Activated T-helper 1 cell treated with anti-CD3 and anti-CD28 coated beads, Interleukin-12 subunit alpha, Interleukin-12 subunit beta, Interleukin-2, Interleukin-4 antibody, amounts not matched to agents 30 ng/mL and 10 ng/mL and 1 ng/mL, durations not matched to agents 14 hours and 24 hours and 36 hours (primary cell): ENCODE measurements at regions not wholly inside any gene's neighbourhood (a gene's known extent, or its start where the extent isn't known, plus 50 kb on each side); places are given as distances from the start of the nearest gene placed in this dataset.

Experiments used
- DNase-seq: peaks from one replicate; pipeline ENCODE4 v3.0.0; 2021; ENCODE audit warnings: low spot score
- H3K27ac Mint-ChIP-seq: one replicate; pipeline ENCODE4 v1.8.0; 2021; ENCODE audit warnings: mild to moderate bottlenecking, mixed read lengths
- H3K27me3 Mint-ChIP-seq: one replicate; pipeline ENCODE4 v1.8.0; 2022; ENCODE audit warnings: mild to moderate bottlenecking, moderate library complexity, mixed read lengths; ENCODE audit not compliant: insufficient read depth
- H3K36me3 Mint-ChIP-seq: one replicate; pipeline ENCODE4 v1.8.0; 2021; ENCODE audit warnings: low read depth, mixed read lengths
- H3K4me1 Mint-ChIP-seq: one replicate; pipeline ENCODE4 v1.8.0; 2021; ENCODE audit warnings: low read depth, mixed read lengths
- H3K4me3 Mint-ChIP-seq: one replicate; pipeline ENCODE4 v1.8.0; 2021; ENCODE audit warnings: mild to moderate bottlenecking, moderate library complexity, mixed read lengths
- H3K9me3 Mint-ChIP-seq: one replicate; pipeline ENCODE4 v1.8.0; 2021; ENCODE audit warnings: mixed read lengths
- intact Hi-C: fragments of 100-400 bp; cut with micrococcal nuclease; formaldehyde crosslinking; loops from one replicate; pipeline ENCODE4 v1.15.1; 2024

DNA sequence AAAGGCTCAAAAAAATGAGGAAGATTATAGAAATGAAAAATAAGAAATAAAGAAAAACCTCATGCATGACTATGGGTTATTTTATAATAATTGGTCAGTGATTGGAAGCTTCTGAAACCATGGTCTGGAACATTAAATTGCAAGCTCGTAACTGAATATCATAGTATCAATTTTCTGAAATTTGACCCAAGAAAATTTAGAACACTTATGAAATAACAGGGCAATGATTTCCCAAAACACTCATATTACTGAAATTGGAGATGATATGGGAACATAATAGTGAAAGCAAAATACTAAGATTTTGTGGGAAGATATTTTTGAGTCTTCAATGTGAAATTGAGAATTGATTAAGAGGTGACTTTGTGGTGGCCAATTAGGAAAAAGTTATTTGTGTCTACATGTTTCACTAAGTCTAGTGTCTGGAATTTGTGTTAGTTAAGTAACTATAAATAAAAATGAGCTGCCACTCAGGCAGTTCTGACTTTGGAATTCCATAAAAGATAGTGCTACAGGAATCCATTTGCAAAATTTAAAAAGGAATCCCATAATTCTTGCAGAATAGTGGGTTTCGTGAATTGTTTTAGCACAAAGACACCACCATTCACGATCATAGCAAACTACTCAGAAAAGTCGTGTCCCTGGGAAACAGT, 603.0 kb downstream of the LMO7 start:
- no peaks in the 10 kb centered on the region for H3K4me1 Mint-ChIP-seq
- H3K27ac Mint-ChIP-seq: no peak overlapping the region
- intact Hi-C loops: no loop called here
- H3K4me3 Mint-ChIP-seq: no peak overlapping the region
- DNase-seq: no peak
- peaks cover 2% of the 10 kb centered on the region for H3K27me3 Mint-ChIP-seq
- no peaks in the 10 kb centered on the region for H3K9me3 Mint-ChIP-seq
- no peaks in the 10 kb centered on the region for H3K36me3 Mint-ChIP-seq

DNA sequence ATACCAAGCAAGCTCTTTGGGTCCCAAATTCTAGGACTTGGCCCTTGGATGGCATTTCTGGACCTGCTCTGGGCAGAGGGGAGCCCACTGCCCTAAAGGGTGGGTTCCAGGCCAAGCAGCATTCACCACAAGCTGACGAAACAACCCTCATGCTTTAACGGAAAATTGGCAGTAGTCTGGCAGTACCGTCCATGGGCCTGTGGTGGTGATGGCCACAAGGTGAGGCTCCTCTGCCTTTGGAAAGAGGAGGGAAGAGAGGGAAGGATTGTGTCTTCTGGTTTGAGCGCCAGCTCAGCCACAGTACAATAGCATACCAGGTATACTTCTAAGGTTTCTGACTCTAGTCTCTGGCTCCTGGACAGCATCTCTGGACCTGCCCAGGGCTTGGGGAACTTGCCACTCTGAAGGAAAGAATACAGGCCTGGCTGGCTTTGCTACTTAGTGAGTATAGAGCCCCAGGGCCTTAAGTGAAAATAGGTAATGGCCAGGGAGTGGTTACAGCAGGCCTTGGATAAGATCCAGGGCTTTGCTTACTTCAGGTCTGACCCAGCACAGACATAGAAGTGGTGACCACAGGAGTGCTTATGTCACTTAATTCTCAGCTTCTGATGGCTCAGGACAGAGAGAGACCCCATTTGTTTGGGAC, 595.5 kb downstream of the LMO7 start:
- intact Hi-C loops: no loop called here
- peaks cover 2% of the 10 kb centered on the region for H3K27me3 Mint-ChIP-seq
- no peaks in the 10 kb centered on the region for H3K4me1 Mint-ChIP-seq

DNA sequence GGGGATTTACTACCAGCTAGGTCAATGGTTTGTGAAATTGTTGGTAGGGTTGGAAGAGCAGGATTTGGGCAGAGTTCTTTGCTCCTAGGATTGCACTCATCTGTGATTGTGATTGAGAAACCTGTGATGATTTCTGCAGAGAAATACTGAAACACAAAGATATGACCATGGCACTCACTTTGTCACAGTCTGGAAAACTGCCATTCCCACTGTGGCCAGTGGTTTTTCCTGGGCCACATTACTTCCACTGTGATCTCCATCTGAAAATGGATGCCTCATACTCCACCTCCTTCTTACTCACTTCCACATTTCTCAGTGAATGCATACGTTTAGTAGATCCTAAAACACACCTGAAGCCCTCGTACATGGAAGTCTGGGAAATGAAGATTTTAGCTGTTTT, 593.2 kb downstream of the LMO7 start:
- intact Hi-C loops: no loop called here
- no peaks in the 10 kb centered on the region for H3K9me3 Mint-ChIP-seq
- H3K4me3 Mint-ChIP-seq: no peak overlapping the region
- no peaks in the 10 kb centered on the region for H3K36me3 Mint-ChIP-seq
- no peak for DNase-seq
- no peak overlapping the region for H3K27ac Mint-ChIP-seq
- no peaks in the 10 kb centered on the region for H3K27me3 Mint-ChIP-seq
- H3K4me1 Mint-ChIP-seq: no peaks in the 10 kb centered on the region

More for the DNA sequence above, 595.5 kb downstream of the LMO7 start:
- no peak overlapping the region for H3K27ac Mint-ChIP-seq
- DNase-seq: no peak
- H3K36me3 Mint-ChIP-seq: no peaks in the 10 kb centered on the region
- H3K9me3 Mint-ChIP-seq: no peaks in the 10 kb centered on the region
- no peak overlapping the region for H3K4me3 Mint-ChIP-seq

DNA sequence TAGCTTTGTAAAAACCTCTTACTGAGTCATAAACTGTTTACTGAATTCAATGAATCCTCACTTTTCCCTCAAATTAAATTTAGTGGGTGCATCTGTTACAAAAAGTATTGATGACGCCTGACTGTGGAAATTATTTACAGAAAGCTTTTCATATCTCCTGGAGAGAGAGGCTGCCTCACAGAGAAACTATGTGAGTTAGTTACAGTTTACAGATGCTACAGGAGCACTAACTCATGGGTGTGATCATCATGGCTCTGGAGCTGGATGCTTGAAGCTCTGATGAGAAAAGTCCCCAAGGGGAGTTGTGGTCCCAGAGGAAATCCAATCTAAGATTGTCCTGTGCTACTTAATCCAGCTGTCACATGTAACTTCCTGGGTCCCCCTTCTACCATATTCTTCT, 590.8 kb downstream of the LMO7 start:
- Mint-ChIP-seq H3K27ac (no peak overlapping the region), H3K9me3 (no peaks in the 10 kb centered on the region), H3K4me1 (no peaks in the 10 kb centered on the region), H3K36me3 (no peaks in the 10 kb centered on the region), H3K27me3 (no peaks in the 10 kb centered on the region), H3K4me3 (no peak overlapping the region)
- intact Hi-C loops: no loop called here
- no peak for DNase-seq

DNA sequence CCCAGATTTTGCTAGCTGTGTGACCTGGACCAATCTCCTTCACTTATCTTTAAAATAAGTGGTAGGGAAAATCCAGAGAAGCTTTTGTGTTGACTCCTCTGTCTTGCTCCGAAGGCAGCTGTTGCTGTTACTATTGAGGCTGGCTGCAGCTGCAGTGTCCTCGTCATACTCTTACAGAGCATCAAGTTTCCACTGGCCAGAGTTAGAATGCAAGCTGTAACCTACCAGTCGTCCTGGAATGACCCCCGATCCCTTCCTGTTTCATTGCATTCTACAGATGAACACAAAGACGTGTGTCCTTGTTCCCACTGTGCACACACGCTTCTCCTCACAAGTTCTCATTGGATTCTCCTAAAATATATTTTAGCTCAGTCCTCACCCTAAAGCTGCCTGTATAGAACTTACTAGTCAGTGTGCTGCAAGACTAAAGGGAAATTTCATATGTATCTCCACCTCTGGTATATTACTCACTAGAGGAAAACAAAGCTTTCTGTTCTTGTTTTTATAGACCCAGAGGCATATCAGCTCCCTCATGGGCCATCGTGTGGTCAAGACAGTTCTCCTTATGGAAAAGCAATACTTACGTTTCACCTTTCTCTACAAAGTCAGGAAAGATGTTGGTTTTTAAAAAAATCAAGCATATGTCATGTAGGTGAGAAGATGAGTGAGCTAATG, 589.8 kb downstream of the LMO7 start:
- Mint-ChIP-seq H3K36me3 (no peaks in the 10 kb centered on the region), H3K4me1 (no peaks in the 10 kb centered on the region), H3K27me3 (no peaks in the 10 kb centered on the region), H3K4me3 (no peak overlapping the region), H3K27ac (no peak overlapping the region), H3K9me3 (no peaks in the 10 kb centered on the region)
- no peak for DNase-seq
- intact Hi-C loops: no loop called here

DNA sequence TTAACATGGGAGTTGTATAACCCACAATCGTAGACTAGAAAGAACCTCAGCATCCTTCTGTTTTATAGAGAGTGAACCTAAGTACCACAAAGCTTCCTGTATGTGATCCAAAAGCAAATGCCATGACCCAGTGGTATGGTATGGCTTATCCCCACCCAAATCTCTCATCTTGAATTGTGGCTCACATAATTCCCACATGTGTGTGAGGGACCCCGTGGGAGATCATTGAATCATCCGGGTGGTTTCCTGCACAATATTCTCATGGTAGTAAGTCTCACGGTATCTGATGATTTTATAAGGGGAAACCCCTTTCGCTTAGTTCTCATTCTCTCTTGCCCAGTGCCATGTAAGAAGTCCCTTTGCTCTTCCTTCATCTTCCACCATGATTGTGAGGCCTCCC, 587.9 kb downstream of the LMO7 start:
- intact Hi-C loops: no loop called here
- no peak for DNase-seq
- no peaks in the 10 kb centered on the region for H3K9me3 Mint-ChIP-seq
- no peak overlapping the region for H3K27ac Mint-ChIP-seq
- no peaks in the 10 kb centered on the region for H3K27me3 Mint-ChIP-seq
- no peaks in the 10 kb centered on the region for H3K4me1 Mint-ChIP-seq
- no peak overlapping the region for H3K4me3 Mint-ChIP-seq
- H3K36me3 Mint-ChIP-seq: no peaks in the 10 kb centered on the region

DNA sequence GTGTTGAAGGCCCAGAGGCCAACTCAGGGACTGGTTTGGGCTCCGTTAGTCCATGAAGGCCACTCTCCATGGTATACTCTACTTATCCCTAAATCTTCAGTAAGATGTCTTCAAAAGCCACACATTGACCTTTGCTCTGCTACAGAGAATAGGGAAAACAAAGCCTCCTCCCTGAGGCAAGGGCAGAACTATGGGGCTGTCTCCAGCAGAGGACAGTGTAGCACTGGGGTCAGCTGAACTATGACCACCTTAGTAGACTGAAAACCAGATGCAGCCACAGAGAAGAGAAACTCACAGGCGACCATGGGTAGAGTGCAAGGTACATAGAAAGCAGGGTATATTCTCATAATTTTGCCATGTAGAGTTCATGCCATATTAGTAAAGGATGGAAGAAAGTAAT, 587.4 kb downstream of the LMO7 start:
- intact Hi-C loops: no loop called here
- no peaks in the 10 kb centered on the region for H3K27me3 Mint-ChIP-seq
- no peak overlapping the region for H3K4me3 Mint-ChIP-seq
- no peak for DNase-seq
- no peaks in the 10 kb centered on the region for H3K9me3 Mint-ChIP-seq
- no peaks in the 10 kb centered on the region for H3K36me3 Mint-ChIP-seq
- no peak overlapping the region for H3K27ac Mint-ChIP-seq
- H3K4me1 Mint-ChIP-seq: no peaks in the 10 kb centered on the region

DNA sequence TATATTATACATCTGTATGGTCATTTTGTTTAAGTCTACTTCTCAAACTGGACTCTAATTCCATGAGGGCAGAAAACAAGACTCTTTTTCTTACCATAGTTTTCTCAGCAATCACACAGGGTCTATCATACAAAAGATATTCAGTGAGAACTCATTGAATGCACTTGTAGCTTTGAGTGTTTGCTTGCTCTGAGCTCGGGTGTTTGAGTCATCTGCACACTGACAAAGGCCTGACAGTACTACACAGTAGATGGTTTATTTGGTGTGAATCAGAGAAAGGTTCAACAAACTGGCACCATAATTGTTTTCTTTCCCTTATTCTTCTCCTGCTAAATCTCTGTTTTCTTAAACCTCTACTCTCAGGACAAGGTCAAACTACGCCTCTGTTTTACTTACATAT, 586.4 kb downstream of the LMO7 start:
- no peaks in the 10 kb centered on the region for H3K9me3 Mint-ChIP-seq
- H3K27me3 Mint-ChIP-seq: no peaks in the 10 kb centered on the region
- no peaks in the 10 kb centered on the region for H3K36me3 Mint-ChIP-seq
- no peak for DNase-seq
- no peaks in the 10 kb centered on the region for H3K4me1 Mint-ChIP-seq
- intact Hi-C loops: no loop called here
- H3K27ac Mint-ChIP-seq: no peak overlapping the region
- H3K4me3 Mint-ChIP-seq: no peak overlapping the region

DNA sequence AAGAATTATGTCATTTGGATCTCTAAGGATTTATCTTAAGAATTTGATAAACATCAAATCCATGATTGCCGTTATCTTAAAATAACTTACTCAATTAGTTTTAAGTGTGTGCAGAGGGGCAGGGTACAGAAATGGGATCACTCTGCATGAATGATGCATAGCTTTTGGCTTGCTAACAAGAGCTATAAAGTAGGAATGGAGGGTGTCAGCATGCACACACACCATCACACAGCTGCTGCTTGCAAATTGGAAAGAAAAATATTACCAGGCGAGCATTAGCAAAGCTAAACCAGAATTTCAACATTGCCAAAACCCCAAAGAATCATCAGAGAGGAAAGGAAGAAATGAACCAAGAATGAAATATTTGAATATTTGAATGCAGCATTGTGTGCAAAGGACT, 580.6 kb downstream of the LMO7 start:
- H3K9me3 Mint-ChIP-seq: no peaks in the 10 kb centered on the region
- no peaks in the 10 kb centered on the region for H3K4me1 Mint-ChIP-seq
- no peaks in the 10 kb centered on the region for H3K36me3 Mint-ChIP-seq
- no peak overlapping the region for H3K27ac Mint-ChIP-seq
- intact Hi-C loops: no loop called here
- no peak for DNase-seq
- no peaks in the 10 kb centered on the region for H3K27me3 Mint-ChIP-seq
- no peak overlapping the region for H3K4me3 Mint-ChIP-seq

DNA sequence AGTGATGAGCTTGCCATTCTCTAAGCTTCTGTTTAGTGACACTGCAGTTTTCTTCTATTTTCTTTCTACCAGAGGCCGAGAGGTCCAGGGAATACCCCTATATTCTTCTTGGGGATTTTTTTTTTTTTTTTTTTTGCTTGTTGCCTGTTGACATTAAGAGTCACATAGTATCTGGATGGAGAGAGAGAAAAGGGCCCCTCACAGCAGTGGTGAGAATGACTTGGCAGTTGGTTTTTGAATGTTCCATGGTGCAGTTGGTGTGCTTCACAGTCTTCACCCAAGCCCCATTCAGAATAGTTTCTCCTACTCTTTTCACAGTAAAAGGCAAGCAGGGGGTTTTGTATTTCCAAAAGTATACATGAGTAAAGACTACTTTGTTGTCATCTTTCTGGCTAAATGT, 577.9 kb downstream of the LMO7 start:
- Mint-ChIP-seq H3K4me3 (no peak overlapping the region), H3K27me3 (no peaks in the 10 kb centered on the region), H3K9me3 (no peaks in the 10 kb centered on the region), H3K36me3 (no peaks in the 10 kb centered on the region), H3K27ac (no peak overlapping the region), H3K4me1 (no peaks in the 10 kb centered on the region)
- DNase-seq: no peak
- intact Hi-C loops: no loop called here

DNA sequence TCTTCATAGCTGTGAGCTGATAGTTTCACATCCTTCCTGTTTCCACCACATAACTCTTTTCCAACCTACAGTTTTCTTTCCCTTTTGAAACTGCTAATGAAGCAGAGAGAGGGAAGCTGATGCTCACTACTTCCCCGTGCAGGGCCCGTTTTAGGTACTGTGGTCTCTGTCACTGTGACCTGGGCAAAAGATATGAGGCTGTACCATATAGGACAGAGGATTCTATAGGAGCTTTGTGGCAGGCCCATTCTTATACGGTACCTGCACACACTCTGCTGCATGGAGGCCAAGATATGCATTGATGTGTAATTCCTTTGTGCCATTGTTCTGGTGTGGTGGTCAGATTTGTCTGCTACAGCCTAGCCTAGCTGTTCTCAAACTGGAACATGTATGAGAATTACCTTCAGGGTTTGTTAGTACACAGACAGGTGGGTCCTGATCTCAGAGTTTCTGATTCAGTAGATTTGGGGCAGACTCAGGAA, 577.3 kb downstream of the LMO7 start:
- no peaks in the 10 kb centered on the region for H3K4me1 Mint-ChIP-seq
- H3K4me3 Mint-ChIP-seq: no peak overlapping the region
- intact Hi-C loops: no loop called here
- H3K27me3 Mint-ChIP-seq: no peaks in the 10 kb centered on the region
- H3K27ac Mint-ChIP-seq: no peak overlapping the region
- DNase-seq: no peak
- no peaks in the 10 kb centered on the region for H3K36me3 Mint-ChIP-seq
- H3K9me3 Mint-ChIP-seq: no peaks in the 10 kb centered on the region

DNA sequence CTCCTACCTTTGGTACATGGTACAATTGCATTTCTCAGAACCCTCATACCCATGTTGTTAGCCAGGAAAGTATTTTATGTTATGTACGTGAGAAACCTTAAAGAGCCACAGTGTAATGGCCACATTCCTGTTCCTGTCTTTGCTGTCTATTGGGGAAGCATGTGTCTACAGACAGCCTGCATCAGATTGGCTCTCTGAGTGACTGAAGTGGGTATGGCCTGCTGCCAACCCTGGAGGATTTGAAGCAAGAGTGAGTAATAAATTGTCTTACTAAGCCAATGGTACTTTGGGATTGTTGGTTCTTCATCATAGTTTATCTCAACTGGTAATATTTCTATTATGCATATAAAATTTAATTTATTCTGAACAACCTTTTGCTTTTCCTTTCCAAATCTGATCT, 574.1 kb downstream of the LMO7 start:
- no peaks in the 10 kb centered on the region for H3K36me3 Mint-ChIP-seq
- H3K4me1 Mint-ChIP-seq: no peaks in the 10 kb centered on the region
- intact Hi-C loops: no loop called here
- DNase-seq: no peak
- no peak overlapping the region for H3K27ac Mint-ChIP-seq
- H3K9me3 Mint-ChIP-seq: no peaks in the 10 kb centered on the region
- no peaks in the 10 kb centered on the region for H3K27me3 Mint-ChIP-seq
- H3K4me3 Mint-ChIP-seq: no peak overlapping the region

DNA sequence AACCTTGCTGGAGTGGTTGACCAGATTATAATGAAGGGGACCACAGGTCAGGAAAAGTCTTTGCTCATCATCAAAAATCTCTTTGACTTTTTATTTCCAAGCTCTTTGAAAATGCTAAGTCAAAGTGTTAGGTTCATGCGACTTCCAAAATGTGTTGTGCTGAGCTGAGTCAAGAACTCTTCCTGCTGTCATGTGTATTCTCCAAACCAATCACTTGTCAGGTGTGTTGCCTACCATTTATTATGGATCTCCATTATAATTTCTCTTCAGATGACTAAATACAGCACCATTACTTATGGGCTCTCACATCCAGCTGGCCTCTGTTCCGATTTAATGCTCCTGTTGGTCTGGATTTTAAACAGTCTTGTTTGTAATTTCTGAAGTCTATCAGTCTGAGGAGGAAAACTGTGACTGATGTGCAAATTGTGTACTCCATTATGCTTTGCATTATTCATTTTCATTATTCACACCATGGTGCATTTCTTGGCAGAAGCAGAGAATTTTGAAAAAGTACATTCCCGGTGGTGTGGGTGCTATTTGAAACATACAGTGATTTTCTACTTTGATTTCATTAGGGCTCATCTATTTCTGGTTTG, 562.5 kb downstream of the LMO7 start:
- Mint-ChIP-seq H3K36me3 (no peaks in the 10 kb centered on the region), H3K9me3 (no peaks in the 10 kb centered on the region), H3K27me3 (no peaks in the 10 kb centered on the region), H3K4me3 (no peak overlapping the region), H3K4me1 (no peaks in the 10 kb centered on the region), H3K27ac (no peak overlapping the region)
- no peak for DNase-seq
- intact Hi-C loops: no loop called here
